GM19468 (cell line): ENCODE measurements at regions not wholly inside any gene's neighbourhood (a gene's known extent, or its start where the extent isn't known, plus 50 kb on each side); places are given as distances from the start of the nearest gene placed in this dataset.

Experiments used
- ATAC-seq: cut with Tn5 transposase; IDR thresholded peaks from one replicate; pipeline ENCODE4 v1.9.1; 2021; ENCODE audit warnings: mild to moderate bottlenecking, moderate library complexity, moderate number of reproducible peaks; ENCODE audit not compliant: unreplicated experiment; ENCODE audit errors: extremely low read depth

- ATAC-seq: no peak
These were observed 148.1 kb upstream of the PEX5L start for GRCh38 chr3:180184816-180185215.

- no peak for ATAC-seq
These were observed 148.9 kb upstream of the PEX5L start for GRCh38 chr3:180185650-180186049.

GRCh38 chr3:180188512-180189309 lies 152.0 kb upstream of the PEX5L start:
- ATAC-seq: no peak

- ATAC-seq: no peak
These were observed 152.5 kb upstream of the PEX5L start for GRCh38 chr3:180189310-180189648.

- ATAC-seq: no peak
These were observed 159.9 kb upstream of the PEX5L start for GRCh38 chr3:180196658-180197057.

- ATAC-seq: no peak
These were observed 162.8 kb upstream of the PEX5L start for GRCh38 chr3:180199417-180199995.

- no peak for ATAC-seq
These were observed 179.1 kb upstream of the PEX5L start for GRCh38 chr3:180215866-180216265.

- ATAC-seq: no peak
These were observed 186.5 kb upstream of the PEX5L start for GRCh38 chr3:180223268-180223667.

GRCh38 chr3:180229113-180229512 lies 192.4 kb upstream of the PEX5L start:
- ATAC-seq: no peak

- ATAC-seq: no peak
These were observed 203.2 kb upstream of the PEX5L start for GRCh38 chr3:180239939-180240338.

GRCh38 chr3:180246688-180247195 lies 210.0 kb upstream of the PEX5L start:
- no peak for ATAC-seq

GRCh38 chr3:180250172-180250571 lies 213.4 kb upstream of the PEX5L start:
- ATAC-seq: no peak

GRCh38 chr3:180252683-180253082 lies 215.9 kb upstream of the PEX5L start:
- ATAC-seq: no peak

GRCh38 chr3:180253283-180253682 lies 216.5 kb upstream of the PEX5L start:
- ATAC-seq: no peak

GRCh38 chr3:180264479-180264878 lies 227.7 kb upstream of the PEX5L start:
- no peak for ATAC-seq

GRCh38 chr3:180265551-180265950 lies 228.8 kb upstream of the PEX5L start:
- ATAC-seq: no peak

- ATAC-seq: peak; percentile 99
These were observed 230.6 kb upstream of the PEX5L start for GRCh38 chr3:180267202-180267843.

- no peak for ATAC-seq
These were observed 237.8 kb upstream of the PEX5L start for GRCh38 chr3:180274536-180274935.

GRCh38 chr3:180275176-180275575 lies 238.4 kb upstream of the PEX5L start:
- no peak for ATAC-seq

GRCh38 chr3:180277041-180277440 lies 240.3 kb upstream of the PEX5L start:
- ATAC-seq: no peak

GRCh38 chr3:180278583-180279188 lies 241.9 kb upstream of the PEX5L start:
- peak; percentile 93 for ATAC-seq
